ENCODE measurements at regions not wholly inside any gene's neighbourhood (a gene's known extent, or its start where the extent isn't known, plus 50 kb on each side); places are given as distances from the start of the nearest gene placed in this dataset.

GRCh38 chr14:101508948-101509729, 52.2 kb upstream of the DIO3 start:
- H3K4me3 ChIP-seq (ENCODE audit: low read depth, low read length) = no peak overlapping the region
- CTCF ChIA-PET = no interaction called here
- TF ChIP-seq CTCF (IDR thresholded peaks at IDR 0.05; ENCODE audit: insufficient read depth, low read length, missing control alignments) = no peak
- DNase-seq (ENCODE audit: low read depth, low spot score) = no peak
- POLR2A ChIA-PET = no interaction called here

GRCh38 chr14:101509730-101510371, 51.4 kb upstream of the DIO3 start:
- CTCF ChIA-PET = no interaction called here
- POLR2A ChIA-PET = no interaction called here
- TF ChIP-seq CTCF (IDR thresholded peaks at IDR 0.05; ENCODE audit: insufficient read depth, low read length, missing control alignments) = no peak
- no peak for DNase-seq (ENCODE audit: low read depth, low spot score)
- no peak overlapping the region for H3K4me3 ChIP-seq (ENCODE audit: low read depth, low read length)

GRCh38 chr14:101511199-101511598, 50.1 kb upstream of the DIO3 start:
- ChIA-PET POLR2A (interaction anchor here (0.6 kb wide), 1 partner anchor 1067 kb away, joined by 3 read pairs; no protein-coding TSS in a partner anchor), CTCF (no interaction called here)
- DNase-seq (ENCODE audit: low read depth, low spot score) = no peak
- TF ChIP-seq CTCF (IDR thresholded peaks at IDR 0.05; ENCODE audit: insufficient read depth, low read length, missing control alignments) = no peak
- H3K4me3 ChIP-seq (ENCODE audit: low read depth, low read length) = no peak overlapping the region

Data from AG04449 (cell line).